GM10248 (cell line): ENCODE measurements at regions not wholly inside any gene's neighbourhood (a gene's known extent, or its start where the extent isn't known, plus 50 kb on each side); places are given as distances from the start of the nearest gene placed in this dataset.

Experiments
- CTCF ChIA-PET: fragments of 300-600 bp; sonication (Branson Sonifier 250); formaldehyde crosslinking; extraction: SDS; loops from one replicate; lab custom pipeline; 2021; ENCODE audit warnings: antibody characterized with exemption; lab: Yijun Ruan, JAX
- POLR2A ChIA-PET: fragments of 350-650 bp; sonication (Branson Sonifier 250); formaldehyde crosslinking; extraction: SDS; loops from one replicate; lab custom pipeline; 2020; ENCODE audit warnings: antibody characterized with exemption; lab: Yijun Ruan, JAX
- DNase-seq: peaks from one replicate; pipeline ENCODE4 v3.0.0; 2012; ENCODE audit errors: extremely low spot score
- TF ChIP-seq, protein P1 (sequence below): IDR thresholded peaks from 2 replicates; pipeline ENCODE4 v1.5.1; 2012; ENCODE audit warnings: mild to moderate bottlenecking, low read depth; ENCODE audit errors: extremely low read depth, missing control alignments, control extremely low read depth

DNA sequence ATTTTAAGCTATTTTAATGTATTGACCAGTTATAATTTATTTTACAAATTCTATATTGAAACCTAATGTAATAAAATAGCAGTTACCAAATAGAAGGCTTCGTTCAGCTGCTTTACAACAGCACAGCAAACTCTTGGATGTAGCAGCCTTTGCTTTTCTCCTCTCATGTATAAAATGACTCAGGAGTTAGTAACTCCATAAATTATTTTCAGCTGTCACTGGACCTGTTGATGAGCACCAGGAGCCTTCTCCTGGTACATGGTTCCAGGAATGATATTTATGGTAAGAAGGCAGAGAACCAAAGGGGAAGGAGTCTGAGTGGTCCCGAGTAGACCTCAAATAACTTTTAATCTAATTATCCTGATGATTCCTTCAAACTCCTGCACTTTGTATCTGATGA is 256.4 kb upstream of the NETO1 start:
- TF ChIP-seq, protein P1, sequence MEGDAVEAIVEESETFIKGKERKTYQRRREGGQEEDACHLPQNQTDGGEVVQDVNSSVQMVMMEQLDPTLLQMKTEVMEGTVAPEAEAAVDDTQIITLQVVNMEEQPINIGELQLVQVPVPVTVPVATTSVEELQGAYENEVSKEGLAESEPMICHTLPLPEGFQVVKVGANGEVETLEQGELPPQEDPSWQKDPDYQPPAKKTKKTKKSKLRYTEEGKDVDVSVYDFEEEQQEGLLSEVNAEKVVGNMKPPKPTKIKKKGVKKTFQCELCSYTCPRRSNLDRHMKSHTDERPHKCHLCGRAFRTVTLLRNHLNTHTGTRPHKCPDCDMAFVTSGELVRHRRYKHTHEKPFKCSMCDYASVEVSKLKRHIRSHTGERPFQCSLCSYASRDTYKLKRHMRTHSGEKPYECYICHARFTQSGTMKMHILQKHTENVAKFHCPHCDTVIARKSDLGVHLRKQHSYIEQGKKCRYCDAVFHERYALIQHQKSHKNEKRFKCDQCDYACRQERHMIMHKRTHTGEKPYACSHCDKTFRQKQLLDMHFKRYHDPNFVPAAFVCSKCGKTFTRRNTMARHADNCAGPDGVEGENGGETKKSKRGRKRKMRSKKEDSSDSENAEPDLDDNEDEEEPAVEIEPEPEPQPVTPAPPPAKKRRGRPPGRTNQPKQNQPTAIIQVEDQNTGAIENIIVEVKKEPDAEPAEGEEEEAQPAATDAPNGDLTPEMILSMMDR, result no peak
- ChIA-PET CTCF (interaction anchor here (1.2 to 2.6 kb wide), 4 partner anchors 8 to 18 kb away, joined by 3 to 6 read pairs (median 4); no protein-coding TSS in a partner anchor), POLR2A (no interaction called here)
- no peak for DNase-seq

DNA sequence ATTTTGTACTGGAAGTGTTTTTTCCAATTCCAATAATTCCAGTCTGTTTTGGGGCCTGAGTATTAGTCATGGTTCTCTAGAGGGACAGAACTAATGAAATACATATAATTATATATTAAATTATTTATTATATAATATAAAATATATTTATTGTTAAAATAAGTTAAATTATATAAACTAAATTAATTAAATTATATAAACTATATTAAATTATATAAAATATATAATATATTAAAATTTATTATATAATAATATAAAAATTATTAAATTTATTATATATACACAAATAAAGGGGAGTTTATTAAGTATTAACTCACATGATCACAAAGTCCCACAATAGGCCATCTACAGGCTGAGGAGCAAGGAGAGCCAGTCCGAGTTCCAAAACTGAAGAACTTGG is 253.4 kb upstream of the NETO1 start:
- TF ChIP-seq, protein P1, result no peak
- CTCF ChIA-PET, result no interaction called here
- no peak for DNase-seq
- POLR2A ChIA-PET, result no interaction called here

DNA sequence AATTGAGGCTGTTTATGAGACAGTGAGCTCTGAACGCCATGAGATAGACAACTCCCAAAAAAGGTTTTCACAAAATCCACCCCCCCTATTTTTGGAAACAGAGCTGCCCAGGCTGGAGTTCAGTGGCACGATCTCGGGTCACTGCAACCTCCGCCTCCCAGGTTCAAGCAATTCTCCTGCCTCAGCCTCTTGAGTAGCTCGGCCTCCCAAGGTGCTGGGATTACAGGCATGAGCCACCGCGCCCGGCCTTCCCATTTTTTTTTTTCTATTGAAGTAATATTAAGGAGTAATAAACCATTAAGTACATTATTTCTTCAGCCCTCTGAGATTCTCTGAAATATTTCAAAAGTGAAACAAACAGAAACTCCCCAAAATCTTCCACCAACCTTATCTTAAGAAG is 252.8 kb upstream of the NETO1 start:
- no peak for DNase-seq
- CTCF ChIA-PET, result no interaction called here
- POLR2A ChIA-PET, result no interaction called here
- TF ChIP-seq, protein P1, result no peak

DNA sequence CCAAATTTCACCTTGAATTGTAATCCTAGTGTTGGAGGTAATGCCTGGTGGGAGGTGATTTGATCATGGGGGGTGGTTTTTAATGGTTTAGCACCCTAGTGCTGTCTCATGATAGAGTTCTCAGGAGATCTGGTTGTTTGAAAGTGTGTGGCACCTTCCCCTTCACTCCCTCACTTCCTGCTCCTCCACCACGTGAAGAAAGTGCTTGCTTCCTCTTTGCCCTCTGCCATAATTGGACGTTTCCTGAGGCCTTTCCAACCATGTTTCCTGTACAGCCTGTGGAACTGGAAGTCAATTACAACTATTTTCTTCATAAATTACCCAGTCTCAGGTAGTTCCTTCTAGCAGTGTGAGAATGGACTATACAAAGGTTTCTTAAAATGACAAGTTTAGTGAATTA is 251.8 kb upstream of the NETO1 start:
- no peak for DNase-seq
- TF ChIP-seq, protein P1, result no peak
- ChIA-PET POLR2A (no interaction called here), CTCF (no interaction called here)

DNA sequence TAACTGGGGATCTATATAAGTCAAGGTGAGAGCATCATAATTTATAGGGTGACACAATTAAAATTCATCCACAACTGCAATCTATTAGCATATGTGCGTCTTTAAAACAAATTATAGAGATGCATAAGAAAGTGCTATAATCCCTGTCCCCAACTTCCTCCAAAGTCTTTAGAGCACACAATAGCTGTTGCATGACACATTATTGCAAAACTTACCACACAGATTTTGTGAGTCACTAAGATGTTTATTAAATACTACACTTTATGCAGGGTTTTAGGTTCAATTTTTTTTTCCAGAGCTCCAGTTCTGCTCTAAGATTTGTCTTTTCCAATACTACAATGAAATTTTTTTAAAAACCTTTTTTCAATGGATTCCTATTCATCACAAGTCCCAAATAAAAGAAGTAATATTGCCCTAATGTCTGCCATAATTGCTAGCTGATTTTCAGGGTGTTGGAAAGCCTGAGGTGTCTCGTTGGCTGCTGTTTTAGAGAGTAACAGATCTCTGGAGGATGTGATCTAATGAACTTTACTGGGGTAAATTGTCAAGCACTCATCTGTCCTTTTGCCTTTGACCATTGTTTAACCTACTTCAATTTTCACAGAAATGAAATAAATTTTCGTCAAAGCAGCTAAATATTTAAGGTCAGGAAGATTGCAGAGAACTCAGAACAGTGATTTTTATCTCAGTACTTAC is 250.5 kb upstream of the NETO1 start:
- POLR2A ChIA-PET, result no interaction called here
- CTCF ChIA-PET, result interaction anchor here (1.0 kb wide), 1 partner anchor 18 kb away, joined by 3 read pairs; no protein-coding TSS in a partner anchor
- TF ChIP-seq, protein P1, result no peak
- DNase-seq, result no peak

DNA sequence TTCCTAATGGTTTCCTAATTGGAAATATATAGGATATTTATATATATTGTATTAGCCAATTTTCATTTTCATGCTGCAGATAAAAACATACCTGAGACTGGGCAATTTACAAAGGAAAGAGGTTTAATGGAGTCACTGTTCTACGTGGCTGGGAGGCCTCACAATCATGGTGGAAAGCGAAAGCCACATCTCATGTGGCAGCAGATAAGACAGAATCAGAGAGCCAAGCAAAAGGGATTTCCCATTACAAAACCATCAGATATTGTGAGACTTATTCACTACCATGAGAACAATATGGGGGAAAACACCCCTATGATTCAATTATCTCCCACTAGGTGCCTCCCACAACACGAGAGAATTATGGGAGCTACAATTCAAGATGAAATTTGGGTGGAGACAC is 242.5 kb upstream of the NETO1 start:
- ChIA-PET POLR2A (no interaction called here), CTCF (no interaction called here)
- TF ChIP-seq, protein P1, result no peak
- no peak for DNase-seq
